ENCODE measurements at regions not wholly inside any gene's neighbourhood (a gene's known extent, or its start where the extent isn't known, plus 50 kb on each side); places are given as distances from the start of the nearest gene placed in this dataset.
"Not testable (repeated sequence)": the region's sequence is repeated elsewhere in the genome, so short reads cannot be mapped to it uniquely, and the experiment has no call there.

- H3K79me2 ChIP-seq (ENCODE audit: insufficient read depth, low read length); H3K4me3 ChIP-seq (ENCODE audit: insufficient read depth, low read length, poor library complexity, severe bottlenecking); H4K20me1 ChIP-seq (ENCODE audit: low read depth, low read length); H3K27ac ChIP-seq (ENCODE audit: low read depth, low read length); H3K9me2 ChIP-seq (replicated peaks; ENCODE audit: insufficient read depth, low read length); H3K9ac ChIP-seq (ENCODE audit: low read length); H3K9me3 ChIP-seq (ENCODE audit: insufficient read depth, low read length); H2AFZ ChIP-seq (ENCODE audit: low read depth, low read length, severe bottlenecking); H3F3A ChIP-seq (ENCODE audit: insufficient read depth); H3K27me3 ChIP-seq (ENCODE audit: low read length); H3K4me2 ChIP-seq (ENCODE audit: low read depth, low read length, poor library complexity, severe bottlenecking); H3K36me3 ChIP-seq (ENCODE audit: low read length): not testable (repeated sequence)
Measured at GRCh38 chr13:18285663-18286062, 896.0 kb downstream of the TUBA3C start.

GRCh38 chr13:18284040-18284439, 897.6 kb downstream of the TUBA3C start:
- not testable (repeated sequence) for H3K27me3 ChIP-seq (ENCODE audit: low read length); H3K36me3 ChIP-seq (ENCODE audit: low read length); H4K20me1 ChIP-seq (ENCODE audit: low read depth, low read length); H2AFZ ChIP-seq (ENCODE audit: low read depth, low read length, severe bottlenecking); H3F3A ChIP-seq (ENCODE audit: insufficient read depth); H3K27ac ChIP-seq (ENCODE audit: low read depth, low read length); H3K4me2 ChIP-seq (ENCODE audit: low read depth, low read length, poor library complexity, severe bottlenecking); H3K9ac ChIP-seq (ENCODE audit: low read length); H3K79me2 ChIP-seq (ENCODE audit: insufficient read depth, low read length); H3K9me3 ChIP-seq (ENCODE audit: insufficient read depth, low read length); H3K4me3 ChIP-seq (ENCODE audit: insufficient read depth, low read length, poor library complexity, severe bottlenecking); H3K9me2 ChIP-seq (replicated peaks; ENCODE audit: insufficient read depth, low read length)

- H3K9ac ChIP-seq (ENCODE audit: low read length); H3K79me2 ChIP-seq (ENCODE audit: insufficient read depth, low read length); H2AFZ ChIP-seq (ENCODE audit: low read depth, low read length, severe bottlenecking); H3K36me3 ChIP-seq (ENCODE audit: low read length); H3K27ac ChIP-seq (ENCODE audit: low read depth, low read length); H3K9me2 ChIP-seq (replicated peaks; ENCODE audit: insufficient read depth, low read length); H3K9me3 ChIP-seq (ENCODE audit: insufficient read depth, low read length); H3K27me3 ChIP-seq (ENCODE audit: low read length); H3F3A ChIP-seq (ENCODE audit: insufficient read depth); H4K20me1 ChIP-seq (ENCODE audit: low read depth, low read length); H3K4me2 ChIP-seq (ENCODE audit: low read depth, low read length, poor library complexity, severe bottlenecking); H3K4me3 ChIP-seq (ENCODE audit: insufficient read depth, low read length, poor library complexity, severe bottlenecking): not testable (repeated sequence)
Measured at GRCh38 chr13:18281829-18282597, 899.6 kb downstream of the TUBA3C start.

GRCh38 chr13:18280904-18281828, 900.5 kb downstream of the TUBA3C start:
- not testable (repeated sequence) for H4K20me1 ChIP-seq (ENCODE audit: low read depth, low read length); H2AFZ ChIP-seq (ENCODE audit: low read depth, low read length, severe bottlenecking); H3K9me2 ChIP-seq (replicated peaks; ENCODE audit: insufficient read depth, low read length); H3K9me3 ChIP-seq (ENCODE audit: insufficient read depth, low read length); H3K9ac ChIP-seq (ENCODE audit: low read length); H3K27me3 ChIP-seq (ENCODE audit: low read length); H3K79me2 ChIP-seq (ENCODE audit: insufficient read depth, low read length); H3F3A ChIP-seq (ENCODE audit: insufficient read depth); H3K4me3 ChIP-seq (ENCODE audit: insufficient read depth, low read length, poor library complexity, severe bottlenecking); H3K27ac ChIP-seq (ENCODE audit: low read depth, low read length); H3K36me3 ChIP-seq (ENCODE audit: low read length); H3K4me2 ChIP-seq (ENCODE audit: low read depth, low read length, poor library complexity, severe bottlenecking)

GRCh38 chr13:18279971-18280370, 901.7 kb downstream of the TUBA3C start:
- H3K27me3 ChIP-seq (ENCODE audit: low read length); H3K9ac ChIP-seq (ENCODE audit: low read length); H4K20me1 ChIP-seq (ENCODE audit: low read depth, low read length); H3K4me2 ChIP-seq (ENCODE audit: low read depth, low read length, poor library complexity, severe bottlenecking); H3F3A ChIP-seq (ENCODE audit: insufficient read depth); H3K36me3 ChIP-seq (ENCODE audit: low read length); H2AFZ ChIP-seq (ENCODE audit: low read depth, low read length, severe bottlenecking); H3K9me3 ChIP-seq (ENCODE audit: insufficient read depth, low read length); H3K79me2 ChIP-seq (ENCODE audit: insufficient read depth, low read length); H3K27ac ChIP-seq (ENCODE audit: low read depth, low read length); H3K4me3 ChIP-seq (ENCODE audit: insufficient read depth, low read length, poor library complexity, severe bottlenecking); H3K9me2 ChIP-seq (replicated peaks; ENCODE audit: insufficient read depth, low read length): not testable (repeated sequence)

GRCh38 chr13:18277372-18277771, 904.3 kb downstream of the TUBA3C start:
- H2AFZ ChIP-seq (ENCODE audit: low read depth, low read length, severe bottlenecking); H3K4me3 ChIP-seq (ENCODE audit: insufficient read depth, low read length, poor library complexity, severe bottlenecking); H3K9me2 ChIP-seq (replicated peaks; ENCODE audit: insufficient read depth, low read length); H3K27ac ChIP-seq (ENCODE audit: low read depth, low read length); H3K9me3 ChIP-seq (ENCODE audit: insufficient read depth, low read length); H3K27me3 ChIP-seq (ENCODE audit: low read length); H3F3A ChIP-seq (ENCODE audit: insufficient read depth); H3K36me3 ChIP-seq (ENCODE audit: low read length); H3K79me2 ChIP-seq (ENCODE audit: insufficient read depth, low read length); H3K9ac ChIP-seq (ENCODE audit: low read length); H3K4me2 ChIP-seq (ENCODE audit: low read depth, low read length, poor library complexity, severe bottlenecking); H4K20me1 ChIP-seq (ENCODE audit: low read depth, low read length): not testable (repeated sequence)

GRCh38 chr13:18276280-18276679, 905.3 kb downstream of the TUBA3C start:
- not testable (repeated sequence) for H3F3A ChIP-seq (ENCODE audit: insufficient read depth); H2AFZ ChIP-seq (ENCODE audit: low read depth, low read length, severe bottlenecking); H3K4me3 ChIP-seq (ENCODE audit: insufficient read depth, low read length, poor library complexity, severe bottlenecking); H3K27me3 ChIP-seq (ENCODE audit: low read length); H3K9me3 ChIP-seq (ENCODE audit: insufficient read depth, low read length); H3K9me2 ChIP-seq (replicated peaks; ENCODE audit: insufficient read depth, low read length); H3K27ac ChIP-seq (ENCODE audit: low read depth, low read length); H4K20me1 ChIP-seq (ENCODE audit: low read depth, low read length); H3K79me2 ChIP-seq (ENCODE audit: insufficient read depth, low read length); H3K9ac ChIP-seq (ENCODE audit: low read length); H3K4me2 ChIP-seq (ENCODE audit: low read depth, low read length, poor library complexity, severe bottlenecking); H3K36me3 ChIP-seq (ENCODE audit: low read length)
